AG08396 (cell line): ENCODE measurements at regions not wholly inside any gene's neighbourhood (a gene's known extent, or its start where the extent isn't known, plus 50 kb on each side); places are given as distances from the start of the nearest gene placed in this dataset.
"Not testable (repeated sequence)": the region's sequence is repeated elsewhere in the genome, so short reads cannot be mapped to it uniquely, and the experiment has no call there.

Source experiments
- DNase-seq: peaks from one replicate; pipeline ENCODE4 v3.0.0; 2012; ENCODE audit warnings: low spot score, mixed read lengths

GRCh38 chr10:55747244-55747643 lies 613.8 kb downstream of the ZWINT start:
- DNase-seq, result no peak

- DNase-seq, result no peak
Observed at GRCh38 chr10:55746002-55746401, 615.1 kb downstream of the ZWINT start.

GRCh38 chr10:55742487-55742886 lies 618.6 kb downstream of the ZWINT start:
- no peak for DNase-seq

- DNase-seq, result not testable (repeated sequence)
Observed at GRCh38 chr10:55740767-55741166, 620.3 kb downstream of the ZWINT start.

GRCh38 chr10:55740110-55740509 lies 620.9 kb downstream of the ZWINT start:
- no peak for DNase-seq

GRCh38 chr10:55734112-55734511 lies 626.9 kb downstream of the ZWINT start:
- no peak for DNase-seq

- no peak for DNase-seq
Observed at GRCh38 chr10:55704950-55705349, 656.1 kb downstream of the ZWINT start.

- no peak for DNase-seq
Observed at GRCh38 chr10:55668326-55668922, 692.6 kb downstream of the ZWINT start.

- DNase-seq, result no peak
Observed at GRCh38 chr10:55653531-55653930, 707.5 kb downstream of the ZWINT start.

- no peak for DNase-seq
Observed at GRCh38 chr10:55641601-55642000, 719.5 kb downstream of the ZWINT start.

- peak; percentile 12 for DNase-seq
Observed at GRCh38 chr10:55631071-55631654, 729.9 kb downstream of the ZWINT start.

- no peak for DNase-seq
Observed at GRCh38 chr10:55630491-55631056, 730.5 kb downstream of the ZWINT start.

- DNase-seq, result no peak
Observed at GRCh38 chr10:55629793-55630490, 731.1 kb downstream of the ZWINT start.

- no peak for DNase-seq
Observed at GRCh38 chr10:55628260-55628701, 732.8 kb downstream of the ZWINT start.

GRCh38 chr10:55627501-55628051 lies 733.5 kb downstream of the ZWINT start:
- DNase-seq, result no peak

- DNase-seq, result not testable (repeated sequence)
Observed at GRCh38 chr10:55601690-55602478, 759.2 kb downstream of the ZWINT start.

- no peak for DNase-seq
Observed at GRCh38 chr10:55551603-55552002, 750.6 kb upstream of the PCDH15 start.

GRCh38 chr10:55550236-55550635 lies 749.2 kb upstream of the PCDH15 start:
- no peak for DNase-seq

- DNase-seq, result not testable (repeated sequence)
Observed at GRCh38 chr10:55537497-55537896, 736.5 kb upstream of the PCDH15 start.

GRCh38 chr10:55519264-55519663 lies 718.2 kb upstream of the PCDH15 start:
- no peak for DNase-seq

GRCh38 chr10:55518416-55518815 lies 717.4 kb upstream of the PCDH15 start:
- DNase-seq, result not testable (repeated sequence)

GRCh38 chr10:55509168-55509567 lies 708.1 kb upstream of the PCDH15 start:
- DNase-seq, result no peak
